Effector memory CD8-positive, alpha-beta T cell (primary cell): ENCODE measurements at regions not wholly inside any gene's neighbourhood (a gene's known extent, or its start where the extent isn't known, plus 50 kb on each side); places are given as distances from the start of the nearest gene placed in this dataset.

Experiments used
- ATAC-seq: fragments of 150-1000 bp; cut with Tn5 transposase; replicated peaks from 2 replicates; pipeline ENCODE4 v1.10.0; 2021; ENCODE audit warnings: mild to moderate bottlenecking, moderate library complexity
- DNase-seq, 3 experiments: peaks; one replicate each; pipeline ENCODE4 v3.0.0; 2021
- H3K27ac Mint-ChIP-seq, 2 donors: one replicate each; pipeline ENCODE4 v1.8.0; 2022; ENCODE audit warnings: mild to moderate bottlenecking in 2 of 2, mixed read lengths in 2 of 2, moderate library complexity in 2 of 2
- H3K27me3 Mint-ChIP-seq, 2 donors: one replicate each; pipeline ENCODE4 v1.8.0; 2022; ENCODE audit warnings: mixed read lengths in 2 of 2
- H3K36me3 Mint-ChIP-seq: one replicate; pipeline ENCODE4 v1.8.0; 2022; ENCODE audit warnings: mild to moderate bottlenecking, moderate library complexity, mixed read lengths; ENCODE audit not compliant: insufficient read depth
- H3K4me1 Mint-ChIP-seq, 2 donors: one replicate each; pipeline ENCODE4 v1.8.0; 2022; ENCODE audit warnings: low read depth in 2 of 2, mixed read lengths in 2 of 2
- H3K4me3 Mint-ChIP-seq, 2 donors: one replicate each; pipeline ENCODE4 v1.8.0; 2022; ENCODE audit warnings: mild to moderate bottlenecking in 2 of 2, mixed read lengths in 2 of 2, moderate library complexity in 2 of 2
- H3K9me3 Mint-ChIP-seq, 2 donors: one replicate each; pipeline ENCODE4 v1.8.0; 2022; ENCODE audit warnings: mixed read lengths in 2 of 2

GRCh38 chr16:51636920-51637769 lies 486.1 kb upstream of the SALL1 start:
- H3K27ac Mint-ChIP-seq = no peak overlapping the region
- no peak for DNase-seq
- no peaks in the 10 kb centered on the region for H3K27me3 Mint-ChIP-seq
- H3K4me1 Mint-ChIP-seq = no peaks in the 10 kb centered on the region
- H3K9me3 Mint-ChIP-seq = peaks cover 7 to 35% of the 10 kb centered on the region in 2 donors
- no peak overlapping the region for H3K4me3 Mint-ChIP-seq
- H3K36me3 Mint-ChIP-seq = no peaks in the 10 kb centered on the region
- no peak for ATAC-seq

- H3K27ac Mint-ChIP-seq = no peak overlapping the region
- no peak for DNase-seq
- peaks cover 7 to 32% of the 10 kb centered on the region in 2 donors for H3K9me3 Mint-ChIP-seq
- no peak overlapping the region for H3K4me3 Mint-ChIP-seq
- no peak for ATAC-seq
- H3K27me3 Mint-ChIP-seq = no peaks in the 10 kb centered on the region
- no peaks in the 10 kb centered on the region for H3K36me3 Mint-ChIP-seq
- H3K4me1 Mint-ChIP-seq = no peaks in the 10 kb centered on the region
Observed at GRCh38 chr16:51635181-51635580, 484.1 kb upstream of the SALL1 start.

- Mint-ChIP-seq H3K27me3 (no peaks in the 10 kb centered on the region), H3K4me3 (no peak overlapping the region), H3K27ac (no peak overlapping the region), H3K36me3 (no peaks in the 10 kb centered on the region), H3K4me1 (no peaks in the 10 kb centered on the region), H3K9me3 (peaks cover 3 to 22% of the 10 kb centered on the region in 2 donors)
- ATAC-seq (no peak), DNase-seq (no peak)
Observed at GRCh38 chr16:51630076-51630475, 479.0 kb upstream of the SALL1 start.

- no peaks in the 10 kb centered on the region for H3K36me3 Mint-ChIP-seq
- H3K9me3 Mint-ChIP-seq = peaks cover 3 to 22% of the 10 kb centered on the region in 2 donors
- no peak for ATAC-seq
- H3K4me3 Mint-ChIP-seq = no peak overlapping the region
- no peak overlapping the region for H3K27ac Mint-ChIP-seq
- no peaks in the 10 kb centered on the region for H3K4me1 Mint-ChIP-seq
- H3K27me3 Mint-ChIP-seq = no peaks in the 10 kb centered on the region
- DNase-seq = no peak
Observed at GRCh38 chr16:51629576-51629975, 478.5 kb upstream of the SALL1 start.

GRCh38 chr16:51624080-51624775 lies 473.2 kb upstream of the SALL1 start:
- no peaks in the 10 kb centered on the region for H3K27me3 Mint-ChIP-seq
- DNase-seq (no peak), ATAC-seq (no peak)
- no peak overlapping the region for H3K4me3 Mint-ChIP-seq
- no peaks in the 10 kb centered on the region for H3K4me1 Mint-ChIP-seq
- H3K27ac Mint-ChIP-seq = no peak overlapping the region
- no peaks in the 10 kb centered on the region for H3K36me3 Mint-ChIP-seq
- H3K9me3 Mint-ChIP-seq = peaks cover 6 to 13% of the 10 kb centered on the region in 2 donors

GRCh38 chr16:51621610-51622009 lies 470.5 kb upstream of the SALL1 start:
- Mint-ChIP-seq H3K36me3 (no peaks in the 10 kb centered on the region), H3K27me3 (no peaks in the 10 kb centered on the region), H3K9me3 (peaks cover 6 to 9% of the 10 kb centered on the region in 2 donors), H3K27ac (no peak overlapping the region), H3K4me3 (no peak overlapping the region), H3K4me1 (no peaks in the 10 kb centered on the region)
- no peak for ATAC-seq
- no peak for DNase-seq

- H3K4me3 Mint-ChIP-seq = no peak overlapping the region
- no peaks in the 10 kb centered on the region for H3K4me1 Mint-ChIP-seq
- H3K9me3 Mint-ChIP-seq = peaks cover 10 to 13% of the 10 kb centered on the region in 2 donors
- H3K27me3 Mint-ChIP-seq = no peaks in the 10 kb centered on the region
- DNase-seq (no peak), ATAC-seq (no peak)
- H3K27ac Mint-ChIP-seq = no peak overlapping the region
- no peaks in the 10 kb centered on the region for H3K36me3 Mint-ChIP-seq
Observed at GRCh38 chr16:51615141-51615540, 464.1 kb upstream of the SALL1 start.

GRCh38 chr16:51607201-51607651 lies 456.2 kb upstream of the SALL1 start:
- no peak for DNase-seq
- Mint-ChIP-seq H3K4me3 (no peak overlapping the region), H3K4me1 (no peaks in the 10 kb centered on the region), H3K27me3 (no peaks in the 10 kb centered on the region), H3K36me3 (no peaks in the 10 kb centered on the region), H3K27ac (no peak overlapping the region), H3K9me3 (peaks cover 2 to 23% of the 10 kb centered on the region in 2 donors)
- ATAC-seq = no peak

- Mint-ChIP-seq H3K4me3 (no peak overlapping the region), H3K9me3 (peaks cover 2 to 24% of the 10 kb centered on the region in 2 donors), H3K27ac (no peak overlapping the region), H3K36me3 (no peaks in the 10 kb centered on the region), H3K4me1 (no peaks in the 10 kb centered on the region), H3K27me3 (no peaks in the 10 kb centered on the region)
- DNase-seq = no peak
- no peak for ATAC-seq
Observed at GRCh38 chr16:51596247-51596646, 445.2 kb upstream of the SALL1 start.

GRCh38 chr16:51592535-51593300 lies 441.6 kb upstream of the SALL1 start:
- no peak overlapping the region for H3K4me3 Mint-ChIP-seq
- ATAC-seq (no peak), DNase-seq (no peak)
- H3K9me3 Mint-ChIP-seq = peaks cover 0 to 18% of the 10 kb centered on the region in 2 donors
- H3K27ac Mint-ChIP-seq = no peak overlapping the region
- H3K4me1 Mint-ChIP-seq = no peaks in the 10 kb centered on the region
- no peaks in the 10 kb centered on the region for H3K36me3 Mint-ChIP-seq
- no peaks in the 10 kb centered on the region for H3K27me3 Mint-ChIP-seq

GRCh38 chr16:51592001-51592501 lies 441.0 kb upstream of the SALL1 start:
- Mint-ChIP-seq H3K9me3 (peaks cover 0 to 12% of the 10 kb centered on the region in 2 donors), H3K4me3 (no peak overlapping the region), H3K27ac (no peak overlapping the region), H3K27me3 (no peaks in the 10 kb centered on the region), H3K36me3 (no peaks in the 10 kb centered on the region), H3K4me1 (no peaks in the 10 kb centered on the region)
- no peak for DNase-seq
- ATAC-seq = no peak

- no peak overlapping the region for H3K4me3 Mint-ChIP-seq
- no peaks in the 10 kb centered on the region for H3K27me3 Mint-ChIP-seq
- H3K9me3 Mint-ChIP-seq = peaks cover 0 to 10% of the 10 kb centered on the region in 2 donors
- H3K27ac Mint-ChIP-seq = no peak overlapping the region
- DNase-seq (no peak), ATAC-seq (no peak)
- no peaks in the 10 kb centered on the region for H3K4me1 Mint-ChIP-seq
- no peaks in the 10 kb centered on the region for H3K36me3 Mint-ChIP-seq
Observed at GRCh38 chr16:51591480-51591879, 440.4 kb upstream of the SALL1 start.

GRCh38 chr16:51579652-51580360 lies 428.7 kb upstream of the SALL1 start:
- no peaks in the 10 kb centered on the region for H3K4me1 Mint-ChIP-seq
- H3K27me3 Mint-ChIP-seq = no peaks in the 10 kb centered on the region
- ATAC-seq (no peak), DNase-seq (no peak)
- no peak overlapping the region for H3K27ac Mint-ChIP-seq
- no peak overlapping the region for H3K4me3 Mint-ChIP-seq
- H3K9me3 Mint-ChIP-seq = peaks cover 3 to 13% of the 10 kb centered on the region in 2 donors
- no peaks in the 10 kb centered on the region for H3K36me3 Mint-ChIP-seq
